B cell (primary cell): ENCODE measurements at regions not wholly inside any gene's neighbourhood (a gene's known extent, or its start where the extent isn't known, plus 50 kb on each side); places are given as distances from the start of the nearest gene placed in this dataset.
"Not testable (repeated sequence)": the region's sequence is repeated elsewhere in the genome, so short reads cannot be mapped to it uniquely, and the experiment has no call there.

Source experiments
- EZH2 ChIP-seq: IDR thresholded peaks from 2 replicates; pipeline ENCODE4 v1.6.1; 2012; ENCODE audit warnings: borderline replicate concordance, low read depth, mild to moderate bottlenecking, moderate library complexity, low read length; ENCODE audit not compliant: insufficient read depth, poor library complexity, severe bottlenecking
- TF ChIP-seq, protein P1 (sequence below): fragments of 200-600 bp; IDR thresholded peaks from one replicate; pipeline ENCODE4 v1.8.0; 2022; ENCODE audit warnings: antibody characterized with exemption, mild to moderate bottlenecking

DNA sequence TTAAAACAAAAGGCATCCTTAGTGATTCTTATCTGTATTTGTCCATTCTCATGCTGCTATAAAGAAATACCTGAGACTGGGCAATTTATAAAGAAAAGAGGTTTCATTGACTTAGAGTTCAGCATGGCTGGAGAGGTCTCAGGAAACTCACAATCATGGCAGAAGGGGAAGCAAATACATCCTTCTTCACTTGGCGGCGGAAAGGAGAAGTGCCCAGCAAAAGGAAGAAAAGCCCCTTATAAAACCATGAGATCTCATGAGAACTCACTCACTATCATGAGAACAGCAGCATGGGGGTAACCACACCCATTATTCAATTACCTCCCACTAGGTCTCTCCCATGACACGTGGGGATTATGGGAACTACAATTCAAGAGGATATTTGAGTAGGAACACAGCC is 271.1 kb upstream of the PRKD1 start:
- TF ChIP-seq, protein P1, sequence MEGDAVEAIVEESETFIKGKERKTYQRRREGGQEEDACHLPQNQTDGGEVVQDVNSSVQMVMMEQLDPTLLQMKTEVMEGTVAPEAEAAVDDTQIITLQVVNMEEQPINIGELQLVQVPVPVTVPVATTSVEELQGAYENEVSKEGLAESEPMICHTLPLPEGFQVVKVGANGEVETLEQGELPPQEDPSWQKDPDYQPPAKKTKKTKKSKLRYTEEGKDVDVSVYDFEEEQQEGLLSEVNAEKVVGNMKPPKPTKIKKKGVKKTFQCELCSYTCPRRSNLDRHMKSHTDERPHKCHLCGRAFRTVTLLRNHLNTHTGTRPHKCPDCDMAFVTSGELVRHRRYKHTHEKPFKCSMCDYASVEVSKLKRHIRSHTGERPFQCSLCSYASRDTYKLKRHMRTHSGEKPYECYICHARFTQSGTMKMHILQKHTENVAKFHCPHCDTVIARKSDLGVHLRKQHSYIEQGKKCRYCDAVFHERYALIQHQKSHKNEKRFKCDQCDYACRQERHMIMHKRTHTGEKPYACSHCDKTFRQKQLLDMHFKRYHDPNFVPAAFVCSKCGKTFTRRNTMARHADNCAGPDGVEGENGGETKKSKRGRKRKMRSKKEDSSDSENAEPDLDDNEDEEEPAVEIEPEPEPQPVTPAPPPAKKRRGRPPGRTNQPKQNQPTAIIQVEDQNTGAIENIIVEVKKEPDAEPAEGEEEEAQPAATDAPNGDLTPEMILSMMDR: not testable (repeated sequence)
- not testable (repeated sequence) for TF ChIP-seq EZH2
